ENCODE measurements at regions not wholly inside any gene's neighbourhood (a gene's known extent, or its start where the extent isn't known, plus 50 kb on each side); places are given as distances from the start of the nearest gene placed in this dataset.
A peak's percentile ranks its signal among the peaks of the same experiment; 100 is the strongest.

GRCh38 chr4:119725011-119725410 lies 96.4 kb upstream of the PDE5A start:
- Mint-ChIP-seq H3K36me3 (no peaks in the 10 kb centered on the region), H3K27me3 (no peaks in the 10 kb centered on the region), H3K9me3 (peaks cover 0 to 7% (median under 1%) of the 10 kb centered on the region in 5 donors), H3K4me3 (no peak overlapping the region), H3K4me1 (no peaks in the 10 kb centered on the region), H3K27ac (peak overlapping the region in 1 of 8 donors; percentile 61)
- H3K27ac ChIP-seq (ENCODE audit: low read depth, low read length), result no peak overlapping the region
- CTCF ChIA-PET, result no interaction called here
- no peak for DNase-seq
- no peaks in the 10 kb centered on the region for H3K27me3 ChIP-seq (ENCODE audit: insufficient read depth, low read length, poor library complexity, severe bottlenecking)
- H3K4me1 ChIP-seq (ENCODE audit: insufficient read depth, low read length), result no peaks in the 10 kb centered on the region
- H3K9me3 ChIP-seq (ENCODE audit: low read length), result no peaks in the 10 kb centered on the region
- POLR2A ChIA-PET, result no interaction called here
- no peaks in the 10 kb centered on the region for H3K36me3 ChIP-seq (ENCODE audit: insufficient read depth, low read length)
- no peak overlapping the region for H3K4me3 ChIP-seq (ENCODE audit: low read length)

GRCh38 chr4:119722670-119723069 lies 94.1 kb upstream of the PDE5A start:
- DNase-seq, result no peak
- ChIA-PET CTCF (no interaction called here), POLR2A (no interaction called here)
- Histone ChIP-seq H3K4me1 (ENCODE audit: insufficient read depth, low read length) (no peaks in the 10 kb centered on the region), H3K9me3 (ENCODE audit: low read length) (no peaks in the 10 kb centered on the region), H3K4me3 (ENCODE audit: low read length) (no peak overlapping the region), H3K27me3 (ENCODE audit: insufficient read depth, low read length, poor library complexity, severe bottlenecking) (no peaks in the 10 kb centered on the region), H3K27ac (ENCODE audit: low read depth, low read length) (no peak overlapping the region), H3K36me3 (ENCODE audit: insufficient read depth, low read length) (no peaks in the 10 kb centered on the region)
- Mint-ChIP-seq H3K4me1 (no peaks in the 10 kb centered on the region), H3K27me3 (no peaks in the 10 kb centered on the region), H3K36me3 (no peaks in the 10 kb centered on the region), H3K27ac (no peak overlapping the region), H3K9me3 (peaks cover 0 to 12% (median 9%) of the 10 kb centered on the region in 5 donors), H3K4me3 (no peak overlapping the region)

- no peak overlapping the region for H3K4me3 Mint-ChIP-seq
- Histone ChIP-seq H3K27me3 (ENCODE audit: insufficient read depth, low read length, poor library complexity, severe bottlenecking) (no peaks in the 10 kb centered on the region), H3K4me3 (ENCODE audit: low read length) (no peak overlapping the region), H3K9me3 (ENCODE audit: low read length) (no peaks in the 10 kb centered on the region), H3K27ac (ENCODE audit: low read depth, low read length) (no peak overlapping the region), H3K36me3 (ENCODE audit: insufficient read depth, low read length) (no peaks in the 10 kb centered on the region), H3K4me1 (ENCODE audit: insufficient read depth, low read length) (no peaks in the 10 kb centered on the region)
- no peaks in the 10 kb centered on the region for H3K4me1 Mint-ChIP-seq
- ChIA-PET POLR2A (no interaction called here), CTCF (no interaction called here)
- H3K27me3 Mint-ChIP-seq, result no peaks in the 10 kb centered on the region
- no peaks in the 10 kb centered on the region for H3K36me3 Mint-ChIP-seq
- H3K9me3 Mint-ChIP-seq, result peaks cover 0 to 17% (median 15%) of the 10 kb centered on the region in 5 donors
- no peak for DNase-seq
- H3K27ac Mint-ChIP-seq, result no peak overlapping the region
These were observed 93.3 kb upstream of the PDE5A start for GRCh38 chr4:119721878-119722277.

GRCh38 chr4:119715490-119716445 lies 87.2 kb upstream of the PDE5A start:
- Histone ChIP-seq H3K4me3 (ENCODE audit: low read length) (no peak overlapping the region), H3K27me3 (ENCODE audit: insufficient read depth, low read length, poor library complexity, severe bottlenecking) (no peaks in the 10 kb centered on the region), H3K36me3 (ENCODE audit: insufficient read depth, low read length) (no peaks in the 10 kb centered on the region), H3K4me1 (ENCODE audit: insufficient read depth, low read length) (no peaks in the 10 kb centered on the region), H3K9me3 (ENCODE audit: low read length) (no peaks in the 10 kb centered on the region), H3K27ac (ENCODE audit: low read depth, low read length) (no peak overlapping the region)
- Mint-ChIP-seq H3K4me1 (no peaks in the 10 kb centered on the region), H3K36me3 (no peaks in the 10 kb centered on the region), H3K4me3 (peak overlapping the region in 1 of 7 donors; percentile 74), H3K27ac (peak overlapping the region in 1 of 8 donors; percentile 68), H3K27me3 (peaks cover 0 to 12% of the 10 kb centered on the region in 2 donors), H3K9me3 (peaks cover 6 to 28% (median 22%) of the 10 kb centered on the region in 5 donors)
- POLR2A ChIA-PET, result no interaction called here
- CTCF ChIA-PET, result no interaction called here
- DNase-seq, result no peak

GRCh38 chr4:119709418-119709817 lies 80.8 kb upstream of the PDE5A start:
- ChIA-PET POLR2A (no interaction called here), CTCF (no interaction called here)
- peaks cover 2 to 9% of the 10 kb centered on the region in 2 donors for H3K27me3 Mint-ChIP-seq
- H3K36me3 Mint-ChIP-seq, result no peaks in the 10 kb centered on the region
- no peaks in the 10 kb centered on the region for H3K36me3 ChIP-seq (ENCODE audit: insufficient read depth, low read length)
- H3K4me3 ChIP-seq (ENCODE audit: low read length), result no peak overlapping the region
- H3K27ac Mint-ChIP-seq, result peak overlapping the region in 1 of 8 donors; percentile 5
- no peaks in the 10 kb centered on the region for H3K27me3 ChIP-seq (ENCODE audit: insufficient read depth, low read length, poor library complexity, severe bottlenecking)
- no peak overlapping the region for H3K27ac ChIP-seq (ENCODE audit: low read depth, low read length)
- no peaks in the 10 kb centered on the region for H3K9me3 ChIP-seq (ENCODE audit: low read length)
- no peak for DNase-seq
- no peaks in the 10 kb centered on the region for H3K4me1 ChIP-seq (ENCODE audit: insufficient read depth, low read length)
- no peak overlapping the region for H3K4me3 Mint-ChIP-seq
- no peaks in the 10 kb centered on the region for H3K4me1 Mint-ChIP-seq
- H3K9me3 Mint-ChIP-seq, result peaks cover 0 to 6% (median 0%) of the 10 kb centered on the region in 5 donors

GRCh38 chr4:119707336-119707735 lies 78.7 kb upstream of the PDE5A start:
- ChIA-PET CTCF (no interaction called here), POLR2A (no interaction called here)
- H3K4me1 Mint-ChIP-seq, result no peaks in the 10 kb centered on the region

GRCh38 chr4:119706804-119707203 lies 78.2 kb upstream of the PDE5A start:
- Mint-ChIP-seq H3K36me3 (no peaks in the 10 kb centered on the region), H3K27me3 (peaks cover 2 to 3% of the 10 kb centered on the region in 2 donors), H3K27ac (no peak overlapping the region), H3K9me3 (peaks cover 0 to 6% (median 0%) of the 10 kb centered on the region in 5 donors), H3K4me1 (no peaks in the 10 kb centered on the region), H3K4me3 (no peak overlapping the region)
- no peak for DNase-seq
- Histone ChIP-seq H3K36me3 (ENCODE audit: insufficient read depth, low read length) (no peaks in the 10 kb centered on the region), H3K27ac (ENCODE audit: low read depth, low read length) (no peak overlapping the region), H3K4me1 (ENCODE audit: insufficient read depth, low read length) (no peaks in the 10 kb centered on the region), H3K9me3 (ENCODE audit: low read length) (no peaks in the 10 kb centered on the region), H3K4me3 (ENCODE audit: low read length) (no peak overlapping the region), H3K27me3 (ENCODE audit: insufficient read depth, low read length, poor library complexity, severe bottlenecking) (no peaks in the 10 kb centered on the region)
- POLR2A ChIA-PET, result no interaction called here
- CTCF ChIA-PET, result no interaction called here

More at GRCh38 chr4:119707336-119707735, 78.7 kb upstream of the PDE5A start:
- H3K4me3 ChIP-seq (ENCODE audit: low read length), result no peak overlapping the region
- H3K9me3 ChIP-seq (ENCODE audit: low read length), result no peaks in the 10 kb centered on the region
- H3K27ac ChIP-seq (ENCODE audit: low read depth, low read length), result no peak overlapping the region
- H3K27me3 ChIP-seq (ENCODE audit: insufficient read depth, low read length, poor library complexity, severe bottlenecking), result no peaks in the 10 kb centered on the region
- no peaks in the 10 kb centered on the region for H3K36me3 Mint-ChIP-seq
- peaks cover 2 to 3% of the 10 kb centered on the region in 2 donors for H3K27me3 Mint-ChIP-seq
- H3K27ac Mint-ChIP-seq, result no peak overlapping the region
- H3K36me3 ChIP-seq (ENCODE audit: insufficient read depth, low read length), result no peaks in the 10 kb centered on the region
- H3K9me3 Mint-ChIP-seq, result peaks cover 0 to 6% (median 0%) of the 10 kb centered on the region in 5 donors
- no peak overlapping the region for H3K4me3 Mint-ChIP-seq
- H3K4me1 ChIP-seq (ENCODE audit: insufficient read depth, low read length), result no peaks in the 10 kb centered on the region
- DNase-seq, result no peak

GRCh38 chr4:119697887-119698393 lies 69.3 kb upstream of the PDE5A start:
- CTCF ChIA-PET, result no interaction called here

More at GRCh38 chr4:119697887-119698393, 69.3 kb upstream of the PDE5A start:
- Mint-ChIP-seq H3K4me1 (no peaks in the 10 kb centered on the region), H3K27ac (no peak overlapping the region), H3K36me3 (no peaks in the 10 kb centered on the region), H3K4me3 (no peak overlapping the region), H3K27me3 (peaks cover 0 to 22% of the 10 kb centered on the region in 2 donors), H3K9me3 (peaks cover 0 to 5% (median 0%) of the 10 kb centered on the region in 5 donors)
- Histone ChIP-seq H3K27me3 (ENCODE audit: insufficient read depth, low read length, poor library complexity, severe bottlenecking) (no peaks in the 10 kb centered on the region), H3K4me3 (ENCODE audit: low read length) (no peak overlapping the region), H3K36me3 (ENCODE audit: insufficient read depth, low read length) (no peaks in the 10 kb centered on the region), H3K9me3 (ENCODE audit: low read length) (no peaks in the 10 kb centered on the region), H3K4me1 (ENCODE audit: insufficient read depth, low read length) (no peaks in the 10 kb centered on the region), H3K27ac (ENCODE audit: low read depth, low read length) (no peak overlapping the region)
- no peak for DNase-seq
- POLR2A ChIA-PET, result no interaction called here
